ENCODE measurements at regions not wholly inside any gene's neighbourhood (a gene's known extent, or its start where the extent isn't known, plus 50 kb on each side); places are given as distances from the start of the nearest gene placed in this dataset.

- DNase-seq (ENCODE audit: low read depth, low spot score) = peak; percentile 10
These were observed 119.0 kb downstream of the SUCNR1 start for GRCh38 chr3:151992326-151993041.

- no peak for DNase-seq (ENCODE audit: low read depth, low spot score)
These were observed 121.6 kb downstream of the SUCNR1 start for GRCh38 chr3:151995091-151995490.

GRCh38 chr3:151998744-151999143, 125.3 kb downstream of the SUCNR1 start:
- DNase-seq (ENCODE audit: low read depth, low spot score) = no peak

- no peak for DNase-seq (ENCODE audit: low read depth, low spot score)
These were observed 126.5 kb downstream of the SUCNR1 start for GRCh38 chr3:151999936-152000335.

GRCh38 chr3:152011812-152012735, 138.6 kb downstream of the SUCNR1 start:
- DNase-seq (ENCODE audit: low read depth, low spot score) = no peak

GRCh38 chr3:152019508-152019907, 146.1 kb downstream of the SUCNR1 start:
- no peak for DNase-seq (ENCODE audit: low read depth, low spot score)

- peak; percentile 71 for DNase-seq (ENCODE audit: low read depth, low spot score)
These were observed 148.6 kb downstream of the SUCNR1 start for GRCh38 chr3:152021951-152022461.

GRCh38 chr3:152026033-152026556, 152.7 kb downstream of the SUCNR1 start:
- DNase-seq (ENCODE audit: low read depth, low spot score) = peak; percentile 65

GRCh38 chr3:152030320-152030719, 156.9 kb downstream of the SUCNR1 start:
- no peak for DNase-seq (ENCODE audit: low read depth, low spot score)

GRCh38 chr3:152031321-152031720, 157.9 kb downstream of the SUCNR1 start:
- DNase-seq (ENCODE audit: low read depth, low spot score) = no peak

- DNase-seq (ENCODE audit: low read depth, low spot score) = no peak
These were observed 163.9 kb downstream of the SUCNR1 start for GRCh38 chr3:152037297-152037696.

- no peak for DNase-seq (ENCODE audit: low read depth, low spot score)
These were observed 164.5 kb downstream of the SUCNR1 start for GRCh38 chr3:152037953-152038352.

GRCh38 chr3:152038490-152038889, 165.0 kb downstream of the SUCNR1 start:
- no peak for DNase-seq (ENCODE audit: low read depth, low spot score)

GRCh38 chr3:152039887-152040286, 166.4 kb downstream of the SUCNR1 start:
- DNase-seq (ENCODE audit: low read depth, low spot score) = no peak

GRCh38 chr3:152040319-152040718, 166.9 kb downstream of the SUCNR1 start:
- no peak for DNase-seq (ENCODE audit: low read depth, low spot score)

GRCh38 chr3:152043620-152044019, 170.2 kb downstream of the SUCNR1 start:
- peak; percentile 73 for DNase-seq (ENCODE audit: low read depth, low spot score)

GRCh38 chr3:152046280-152046679, 172.8 kb downstream of the SUCNR1 start:
- DNase-seq (ENCODE audit: low read depth, low spot score) = no peak

- DNase-seq (ENCODE audit: low read depth, low spot score) = peak; percentile 36
These were observed 174.0 kb downstream of the SUCNR1 start for GRCh38 chr3:152047465-152047864.

- DNase-seq (ENCODE audit: low read depth, low spot score) = no peak
These were observed 175.4 kb downstream of the SUCNR1 start for GRCh38 chr3:152048831-152049230.

GRCh38 chr3:152050903-152051302, 177.5 kb downstream of the SUCNR1 start:
- DNase-seq (ENCODE audit: low read depth, low spot score) = no peak

- DNase-seq (ENCODE audit: low read depth, low spot score) = no peak
These were observed 178.3 kb downstream of the SUCNR1 start for GRCh38 chr3:152051501-152052404.
